Heart right ventricle (tissue), 16 donors: ENCODE measurements at regions not wholly inside any gene's neighbourhood (a gene's known extent, or its start where the extent isn't known, plus 50 kb on each side); places are given as distances from the start of the nearest gene placed in this dataset.
A peak's percentile ranks its signal among the peaks of the same experiment; 100 is the strongest.

Experiments
- ATAC-seq, 8 donors: fragments of 200-7000 bp; cut with Tn5 transposase; one replicate each; pipeline ENCODE4 v1.9.1; 2020; ENCODE audit warnings: mild to moderate bottlenecking in 8 of 8, moderate library complexity in 8 of 8, moderate number of reproducible peaks in 1 of 8
- DNase-seq, 2 donors: peaks; one replicate each; pipeline ENCODE4 v3.0.0-alpha.2; 2020
- H3K27ac ChIP-seq, 10 donors: fragments of 200-600 bp; sonication (generic) in 2 of 10; one replicate each; pipeline versions ENCODE4 v1.5.0 to v1.8.0; 2020 to 2022; ENCODE audit warnings: mild to moderate bottlenecking in 3 of 10
- H3K27me3 ChIP-seq, 7 donors: fragments of 200-600 bp; one replicate each; pipeline ENCODE4 v1.8.0; 2021 to 2022; ENCODE audit warnings: mild to moderate bottlenecking in 2 of 7
- H3K36me3 ChIP-seq, 9 donors: fragments of 200-600 bp; sonication (generic) in 1 of 9; one replicate each; pipeline versions ENCODE4 v1.5.0 to v1.8.0; 2020 to 2022; ENCODE audit warnings: mild to moderate bottlenecking in 2 of 9
- H3K4me1 ChIP-seq, 9 donors: fragments of 200-600 bp; sonication (generic) in 1 of 9; one replicate each; pipeline versions ENCODE4 v1.5.0 to v1.8.0; 2020 to 2022; ENCODE audit warnings: mild to moderate bottlenecking in 4 of 9
- H3K4me3 ChIP-seq, 10 donors: fragments of 200-600 bp; sonication (generic) in 2 of 10; one replicate each; pipeline versions ENCODE4 v1.5.0 to v1.8.0; 2020 to 2022; ENCODE audit warnings: mild to moderate bottlenecking in 7 of 10, moderate library complexity in 2 of 10
- H3K9me3 ChIP-seq, 11 donors: fragments of 200-600 bp in 10 of 11; sonication (generic) in 2 of 11; one replicate each; pipeline versions ENCODE4 v1.5.0 to v1.8.0; 2013 to 2022; ENCODE audit warnings: mild to moderate bottlenecking in 2 of 11, control low read depth in 1 of 11, moderate library complexity in 1 of 11
- WGBS, 2 donors: extraction: QIAGEN DNeasy Blood & Tissue Kit; methylation state at CpG; one replicate each; pipeline ENCODE4 v1.1.7; 2013; ENCODE audit warnings: inconsistent platforms in 1 of 2; 5-methylcytosine and 5-hydroxymethylcytosine counted together
- intact Hi-C, 10 donors: fragments of 100-400 bp; cut with DNase I; formaldehyde crosslinking; loops; one replicate each; pipeline versions ENCODE4 v1.11.1 to v1.14.2; 2022
- TF ChIP-seq, protein P1 (sequence below), 9 donors: fragments of 200-600 bp; sonication (generic) in 2 of 9; IDR thresholded peaks; one replicate each; pipeline versions ENCODE4 v1.5.0 to v1.8.0; 2021 to 2022; ENCODE audit warnings: antibody characterized with exemption in 9 of 9, mild to moderate bottlenecking in 5 of 9, moderate library complexity in 1 of 9
- donor health status: Arrhythmogenic right ventricular cardiomyopathy.
- donor health status: ischemic (EF 13 %, LVEDD 7.1; RV severe dilation, severe dysfunction).
- donor health status: healthy with polysubstance abuse.
- donor health status: DM: no; HTN: yes; CAD: no.
- donor health status: DM: no; HTN: no; CAD: no.
- donor health status: ischemic (EF 25% LVEDD 6.9; RV normal size, moderate dysfunction).
- donor health status: ischemic (EF 25% LVEDD 5.7; RV mildly dilated, moderate dysfunction).
- donor health status: healthy.
- donor health status: DM: yes; HTN: yes; CAD: no.
- donor health status: Ischemic cardiomyopathy.
- donor health status: ischemic (EF 35%, LVEDD 5.7; RV mildly dilated, moderate dysfunction).
- donor health status: nonischemic (EF 11% LVEDD 7.7; RV severe dilation, severe dysfunction).
- donor health status: DM: yes; HTN: yes; CAD: no.
- donor health status: PGD.
- donor health status: ischemic (EF 29% LVEDD 5.4; RV normal size, mild dysfunction).
- donor health status: nonischemic (EF 23%, LVEDD 6.1; RV moderate dilation, normal function).

GRCh38 chr1:214106375-214106774 lies 118.6 kb downstream of the PROX1 start:
- WGBS, 2 donors = 37 to 56% methylated on average over 9 of the region's 9 CpGs
- H3K9me3 ChIP-seq = peaks cover 0 to 13% (median 0%) of the 10 kb centered on the region in 11 donors
- no peak for DNase-seq
- no peaks in the 10 kb centered on the region for H3K36me3 ChIP-seq
- H3K4me1 ChIP-seq = peaks cover 0 to 42% (median 13%) of the 10 kb centered on the region in 9 donors
- ATAC-seq = peak in 4 of 8 donors; percentile 34 to 50 (median 42)
- no peak overlapping the region for H3K4me3 ChIP-seq
- H3K27me3 ChIP-seq = no peaks in the 10 kb centered on the region
- peak overlapping the region in 9 of 10 donors; percentile 24 to 90 (median 87) for H3K27ac ChIP-seq
- TF ChIP-seq, protein P1, sequence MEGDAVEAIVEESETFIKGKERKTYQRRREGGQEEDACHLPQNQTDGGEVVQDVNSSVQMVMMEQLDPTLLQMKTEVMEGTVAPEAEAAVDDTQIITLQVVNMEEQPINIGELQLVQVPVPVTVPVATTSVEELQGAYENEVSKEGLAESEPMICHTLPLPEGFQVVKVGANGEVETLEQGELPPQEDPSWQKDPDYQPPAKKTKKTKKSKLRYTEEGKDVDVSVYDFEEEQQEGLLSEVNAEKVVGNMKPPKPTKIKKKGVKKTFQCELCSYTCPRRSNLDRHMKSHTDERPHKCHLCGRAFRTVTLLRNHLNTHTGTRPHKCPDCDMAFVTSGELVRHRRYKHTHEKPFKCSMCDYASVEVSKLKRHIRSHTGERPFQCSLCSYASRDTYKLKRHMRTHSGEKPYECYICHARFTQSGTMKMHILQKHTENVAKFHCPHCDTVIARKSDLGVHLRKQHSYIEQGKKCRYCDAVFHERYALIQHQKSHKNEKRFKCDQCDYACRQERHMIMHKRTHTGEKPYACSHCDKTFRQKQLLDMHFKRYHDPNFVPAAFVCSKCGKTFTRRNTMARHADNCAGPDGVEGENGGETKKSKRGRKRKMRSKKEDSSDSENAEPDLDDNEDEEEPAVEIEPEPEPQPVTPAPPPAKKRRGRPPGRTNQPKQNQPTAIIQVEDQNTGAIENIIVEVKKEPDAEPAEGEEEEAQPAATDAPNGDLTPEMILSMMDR (IDR thresholded peaks at IDR 0.05) = no peak
- intact Hi-C loops = loop anchor here in 7 of 10 donors (5.0 to 10.0 kb wide), 6 partner anchors 52 to 122 kb away; partner anchors contain the start of gene PROX1 (in 5 of the 7)

- Histone ChIP-seq H3K4me1 (peaks cover 0 to 47% (median 13%) of the 10 kb centered on the region in 9 donors), H3K36me3 (no peaks in the 10 kb centered on the region), H3K27me3 (no peaks in the 10 kb centered on the region), H3K9me3 (peaks cover 0 to 13% (median 0%) of the 10 kb centered on the region in 11 donors), H3K4me3 (peak overlapping the region in 9 of 10 donors; percentile 14 to 44 (median 31)), H3K27ac (peak overlapping the region; percentile 64 to 90 (median 86))
- intact Hi-C loops = loop anchor here in 7 of 10 donors (1.0 to 10.0 kb wide), 7 partner anchors 53 to 123 kb away; partner anchors contain the start of gene PROX1 (in 5 of the 7)
- ATAC-seq (peak; percentile 82 to 98 (median 95)), DNase-seq (peak; percentile 45 to 68)
- 11 to 12% methylated on average over 25 of the region's 25 CpGs for WGBS, 2 donors
- TF ChIP-seq, protein P1 (IDR thresholded peaks at IDR 0.05) = no peak
These were observed 119.7 kb downstream of the PROX1 start for GRCh38 chr1:214107322-214108096.

GRCh38 chr1:214108097-214108446 lies 120.3 kb downstream of the PROX1 start:
- no peaks in the 10 kb centered on the region for H3K36me3 ChIP-seq
- peak in 6 of 8 donors; percentile 14 to 68 (median 46) for ATAC-seq

DNA sequence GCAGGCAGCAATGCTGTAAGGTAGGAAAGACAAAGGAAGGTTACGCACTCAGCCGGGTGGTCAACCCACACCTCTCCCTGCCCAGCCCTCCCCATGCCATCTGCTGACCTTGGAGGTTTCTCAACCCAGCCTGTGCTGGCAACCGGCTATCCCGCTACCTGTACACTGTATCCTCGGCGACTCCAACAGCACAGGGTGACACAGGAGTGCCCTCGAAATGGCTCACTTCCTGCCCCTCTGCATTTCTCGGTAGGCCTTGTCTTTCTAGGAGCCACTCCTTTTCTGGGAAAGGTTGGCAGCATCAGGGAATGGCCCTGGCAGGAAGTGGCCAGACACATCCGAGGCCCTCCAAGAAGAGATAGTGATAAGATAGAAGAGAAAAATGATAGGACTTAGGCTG lies 124.0 kb downstream of the PROX1 start:
- Histone ChIP-seq H3K9me3 (peaks cover 0 to 3% (median 0%) of the 10 kb centered on the region in 11 donors), H3K36me3 (no peaks in the 10 kb centered on the region), H3K4me3 (no peak overlapping the region), H3K4me1 (peaks cover 0 to 37% (median 11%) of the 10 kb centered on the region in 9 donors), H3K27me3 (no peaks in the 10 kb centered on the region), H3K27ac (peak overlapping the region in 6 of 10 donors; percentile 14 to 61 (median 40))
- TF ChIP-seq, protein P1 (IDR thresholded peaks at IDR 0.05) = no peak
- ATAC-seq (peak in 2 of 8 donors; percentile 2 to 42), DNase-seq (no peak)
- 72% methylated on average over 9 of the region's 9 CpGs for WGBS, 2 donors
- intact Hi-C loops = loop anchor here in 1 of 10 donors (5.0 kb wide), 1 partner anchor 124 kb away; the partner anchor contains the start of gene PROX1

More at GRCh38 chr1:214108097-214108446, 120.3 kb downstream of the PROX1 start:
- no peak for DNase-seq
- H3K27ac ChIP-seq = peak overlapping the region; percentile 64 to 90 (median 86)
- TF ChIP-seq, protein P1 (IDR thresholded peaks at IDR 0.05) = no peak
- 68 to 85% methylated on average over 1 of the region's 1 CpG for WGBS, 2 donors
- peaks cover 0 to 47% (median 13%) of the 10 kb centered on the region in 9 donors for H3K4me1 ChIP-seq
- intact Hi-C loops = loop anchor here in 7 of 10 donors (5.0 to 10.0 kb wide), 6 partner anchors 53 to 123 kb away; partner anchors contain the start of gene PROX1 (in 5 of the 7)
- peak overlapping the region in 8 of 10 donors; percentile 16 to 44 (median 32) for H3K4me3 ChIP-seq
- H3K9me3 ChIP-seq = peaks cover 0 to 13% (median 0%) of the 10 kb centered on the region in 11 donors
- no peaks in the 10 kb centered on the region for H3K27me3 ChIP-seq
